H9 (cell line): ENCODE measurements at regions not wholly inside any gene's neighbourhood (a gene's known extent, or its start where the extent isn't known, plus 50 kb on each side); places are given as distances from the start of the nearest gene placed in this dataset.

Experiments
- DNase-seq: peaks from one replicate; pipeline ENCODE4 v3.0.0-alpha.2; 2017
- H2AFZ ChIP-seq: one replicate; pipeline ENCODE4 v1.6.1; 2013; ENCODE audit warnings: mild to moderate bottlenecking, low read length, control low read depth, moderate library complexity
- H2AK5ac ChIP-seq: 2 replicates; pipeline ENCODE4 v1.6.1; 2013; ENCODE audit warnings: low read length, control low read depth, mixed read lengths; ENCODE audit not compliant: insufficient read length
- H2BK120ac ChIP-seq: one replicate; pipeline ENCODE4 v1.6.1; 2013; ENCODE audit warnings: low read depth, mild to moderate bottlenecking, low read length, control low read depth, inconsistent platforms; ENCODE audit not compliant: poor library complexity, severe bottlenecking
- H2BK12ac ChIP-seq: 2 replicates; pipeline ENCODE4 v1.6.1; 2013; ENCODE audit warnings: low read length, control low read depth, mixed read lengths, low read depth; ENCODE audit not compliant: insufficient read length
- H2BK15ac ChIP-seq: 2 replicates; pipeline ENCODE4 v1.6.1; 2013; ENCODE audit warnings: low read depth, low read length, control low read depth
- H2BK20ac ChIP-seq: one replicate; pipeline ENCODE4 v1.6.1; 2013; ENCODE audit warnings: low read depth, mild to moderate bottlenecking, low read length, control low read depth, inconsistent platforms; ENCODE audit not compliant: poor library complexity, severe bottlenecking
- H2BK5ac ChIP-seq: 2 replicates; pipeline ENCODE4 v1.6.1; 2013; ENCODE audit warnings: low read length, control low read depth, mixed read lengths; ENCODE audit not compliant: insufficient read length
- H3K14ac ChIP-seq: 2 replicates; pipeline ENCODE4 v1.6.1; 2013; ENCODE audit warnings: low read length, control low read depth; ENCODE audit not compliant: insufficient read depth
- H3K18ac ChIP-seq: 2 replicates; pipeline ENCODE4 v1.6.1; 2013; ENCODE audit warnings: low read depth, mild to moderate bottlenecking, mixed read lengths, low read length, control low read depth; ENCODE audit not compliant: insufficient read length
- H3K23ac ChIP-seq: 2 replicates; pipeline ENCODE4 v1.6.1; 2013; ENCODE audit warnings: low read length, control low read depth, mixed read lengths, low read depth; ENCODE audit not compliant: insufficient read length
- H3K23me2 ChIP-seq: 2 replicates; pipeline ENCODE4 v1.6.1; 2013; ENCODE audit warnings: low read depth, mild to moderate bottlenecking, mixed read lengths, low read length, control low read depth; ENCODE audit not compliant: insufficient read length, poor library complexity, severe bottlenecking
- H3K27ac ChIP-seq: 2 replicates; pipeline ENCODE4 v1.5.1; 2013; ENCODE audit warnings: low read length, control low read depth, mixed read lengths, low read depth; ENCODE audit not compliant: insufficient read length
- H3K27me3 ChIP-seq: 2 replicates; pipeline ENCODE4 v1.6.1; 2013; ENCODE audit warnings: low read length, control low read depth, inconsistent platforms; ENCODE audit not compliant: insufficient read depth
- H3K4ac ChIP-seq: 2 replicates; pipeline ENCODE4 v1.6.1; 2013; ENCODE audit warnings: low read depth, mild to moderate bottlenecking, control low read depth, inconsistent platforms, low read length, moderate library complexity
- H3K4me1 ChIP-seq: 2 replicates; pipeline ENCODE4 v1.6.1; 2013; ENCODE audit warnings: low read length, control low read depth, inconsistent platforms; ENCODE audit not compliant: insufficient read depth
- H3K4me2 ChIP-seq: 2 replicates; pipeline ENCODE4 v1.6.1; 2013; ENCODE audit warnings: low read length, control low read depth, mixed read lengths; ENCODE audit not compliant: insufficient read length, insufficient read depth
- H3K56ac ChIP-seq: 2 replicates; pipeline ENCODE4 v1.6.1; 2013; ENCODE audit warnings: low read depth, mild to moderate bottlenecking, mixed read lengths, low read length, control low read depth; ENCODE audit not compliant: insufficient read length
- H3K79me1 ChIP-seq: 2 replicates; pipeline ENCODE4 v1.6.1; 2013; ENCODE audit warnings: low read depth, mild to moderate bottlenecking, moderate library complexity, low read length, control low read depth, inconsistent platforms; ENCODE audit not compliant: insufficient read depth, poor library complexity, severe bottlenecking
- H3K79me2 ChIP-seq: 2 replicates; pipeline ENCODE4 v1.6.1; 2013; ENCODE audit warnings: low read length, control low read depth, inconsistent platforms; ENCODE audit not compliant: insufficient read depth
- H3K9ac ChIP-seq: 2 replicates; pipeline ENCODE4 v1.6.1; 2013; ENCODE audit warnings: low read length, control low read depth, mixed read lengths; ENCODE audit not compliant: insufficient read length; ENCODE audit errors: extremely low read depth
- H3K9me3 ChIP-seq: one replicate; pipeline ENCODE4 v1.6.1; 2013; ENCODE audit warnings: low read depth, low read length, inconsistent platforms; ENCODE audit not compliant: control insufficient read depth
- H3T11ph ChIP-seq: one replicate; pipeline ENCODE4 v1.6.1; 2013; ENCODE audit warnings: mild to moderate bottlenecking, low read length, control low read depth, inconsistent platforms
- H4K20me1 ChIP-seq: one replicate; pipeline ENCODE4 v1.6.1; 2013; ENCODE audit not compliant: control insufficient read depth, insufficient read length, insufficient read depth
- H4K5ac ChIP-seq: 2 replicates; pipeline ENCODE4 v1.6.1; 2013; ENCODE audit warnings: low read depth, mild to moderate bottlenecking, mixed read lengths, low read length, control low read depth; ENCODE audit not compliant: insufficient read length
- H4K8ac ChIP-seq: replicated peaks from 2 replicates; pipeline ENCODE4 v1.6.1; 2013; ENCODE audit warnings: low read length, control low read depth, mixed read lengths, low read depth; ENCODE audit not compliant: insufficient read length
- H4K91ac ChIP-seq: 2 replicates; pipeline ENCODE4 v1.6.1; 2013; ENCODE audit warnings: low read depth, mild to moderate bottlenecking, moderate library complexity, mixed read lengths, low read length, control low read depth; ENCODE audit not compliant: insufficient read length
- H3K27ac Mint-ChIP-seq, 3 experiments: 2 replicates in 2 of 3; 3 replicates in 1 of 3; pipeline ENCODE4 v1.8.0; 2020 to 2021; ENCODE audit warnings: mixed read lengths in 3 of 3, mild to moderate bottlenecking in 1 of 3, moderate library complexity in 1 of 3
- H3K27me3 Mint-ChIP-seq: 2 replicates; pipeline ENCODE4 v1.8.0; 2021; ENCODE audit warnings: low read depth, mild to moderate bottlenecking, moderate library complexity, mixed read lengths
- H3K36me3 Mint-ChIP-seq, 3 experiments: 2 replicates in 2 of 3; 3 replicates in 1 of 3; pipeline ENCODE4 v1.8.0; 2020 to 2021; ENCODE audit warnings: low read depth in 3 of 3, mixed read lengths in 3 of 3; ENCODE audit not compliant: insufficient read depth in 1 of 3
- H3K4me1 Mint-ChIP-seq, 2 experiments: 2 replicates each; pipeline ENCODE4 v1.8.0; 2020; ENCODE audit warnings: mixed read lengths in 2 of 2
- H3K4me3 Mint-ChIP-seq, 2 experiments: 2 replicates in 1 of 2; 3 replicates in 1 of 2; pipeline ENCODE4 v1.8.0; 2020 to 2021; ENCODE audit warnings: mild to moderate bottlenecking in 2 of 2, mixed read lengths in 2 of 2, moderate library complexity in 1 of 2
- H3K9me3 Mint-ChIP-seq, 2 experiments: 2 replicates in 1 of 2; 3 replicates in 1 of 2; pipeline ENCODE4 v1.8.0; 2020; ENCODE audit warnings: mild to moderate bottlenecking in 2 of 2, mixed read lengths in 2 of 2, moderate library complexity in 1 of 2
- CTCF ChIP-seq: fragments of 200-600 bp; sonication (generic); conservative IDR thresholded peaks from 3 replicates; pipeline ENCODE4 v1.8.0; 2021; ENCODE audit warnings: antibody characterized with exemption, mild to moderate bottlenecking
- WGBS: extraction: QIAGEN DNeasy Blood & Tissue Kit; methylation state at CpG from one replicate; pipeline ENCODE4 v1.1.7; 2013; ENCODE audit warnings: missing lambda C conversion rate, low lambda C conversion rate, mixed read lengths; ENCODE audit not compliant: insufficient read length; ENCODE audit errors: extremely low coverage; 5-methylcytosine and 5-hydroxymethylcytosine counted together

GRCh38 chr10:83346266-83346910 lies 792.9 kb upstream of the GHITM start:
- no peak overlapping the region for H2AK5ac ChIP-seq
- no peaks in the 10 kb centered on the region for H3K79me2 ChIP-seq
- H2BK12ac ChIP-seq, result no peak overlapping the region
- Mint-ChIP-seq H3K9me3 (peaks cover 6 to 13% of the 10 kb centered on the region in 2 experiments; a peak in 4 of 5 replicates), H3K27me3 (no peaks in the 10 kb centered on the region), H3K36me3 (peaks cover 0 to 16% (median 0%) of the 10 kb centered on the region in 3 experiments; a peak in 4 of 7 replicates), H3K27ac (no peak overlapping the region), H3K4me1 (no peaks in the 10 kb centered on the region), H3K4me3 (no peak overlapping the region)
- H2BK120ac ChIP-seq, result no peak overlapping the region
- H4K91ac ChIP-seq, result no peak overlapping the region
- no peaks in the 10 kb centered on the region for H3K27me3 ChIP-seq
- no peak overlapping the region for H2AFZ ChIP-seq
- no peak overlapping the region for H3K18ac ChIP-seq
- no peaks in the 10 kb centered on the region for H3K4me1 ChIP-seq
- H2BK5ac ChIP-seq, result no peak overlapping the region
- DNase-seq, result no peak
- no peak overlapping the region for H3K56ac ChIP-seq
- H3K23me2 ChIP-seq, result no peaks in the 10 kb centered on the region
- no peak overlapping the region for H2BK20ac ChIP-seq
- H4K8ac ChIP-seq, result no peak overlapping the region
- no peak overlapping the region for H3K14ac ChIP-seq
- TF ChIP-seq CTCF, result no peak
- no peak overlapping the region for H4K5ac ChIP-seq
- no peak overlapping the region for H2BK15ac ChIP-seq
- H3K23ac ChIP-seq, result no peak overlapping the region
- H3T11ph ChIP-seq, result no peak overlapping the region
- no peak overlapping the region for H3K4me2 ChIP-seq
- H3K4ac ChIP-seq, result no peak overlapping the region
- H4K20me1 ChIP-seq, result no peaks in the 10 kb centered on the region
- no peaks in the 10 kb centered on the region for H3K79me1 ChIP-seq
- H3K9ac ChIP-seq, result no peak overlapping the region
- no peak overlapping the region for H3K27ac ChIP-seq
- H3K9me3 ChIP-seq, result no peaks in the 10 kb centered on the region
- no CpG with 5 or more reads among the region's 2 CpGs for WGBS
